Effector memory CD8-positive, alpha-beta T cell (primary cell): ENCODE measurements at regions not wholly inside any gene's neighbourhood (a gene's known extent, or its start where the extent isn't known, plus 50 kb on each side); places are given as distances from the start of the nearest gene placed in this dataset.

Experiments
- ATAC-seq: fragments of 150-1000 bp; cut with Tn5 transposase; replicated peaks from 2 replicates; pipeline ENCODE4 v1.10.0; 2021; ENCODE audit warnings: mild to moderate bottlenecking, moderate library complexity
- DNase-seq, 3 experiments: peaks; one replicate each; pipeline ENCODE4 v3.0.0; 2021
- H3K27ac Mint-ChIP-seq, 2 donors: one replicate each; pipeline ENCODE4 v1.8.0; 2022; ENCODE audit warnings: mild to moderate bottlenecking in 2 of 2, mixed read lengths in 2 of 2, moderate library complexity in 2 of 2
- H3K27me3 Mint-ChIP-seq, 2 donors: one replicate each; pipeline ENCODE4 v1.8.0; 2022; ENCODE audit warnings: mixed read lengths in 2 of 2
- H3K36me3 Mint-ChIP-seq: one replicate; pipeline ENCODE4 v1.8.0; 2022; ENCODE audit warnings: mild to moderate bottlenecking, moderate library complexity, mixed read lengths; ENCODE audit not compliant: insufficient read depth
- H3K4me1 Mint-ChIP-seq, 2 donors: one replicate each; pipeline ENCODE4 v1.8.0; 2022; ENCODE audit warnings: low read depth in 2 of 2, mixed read lengths in 2 of 2
- H3K4me3 Mint-ChIP-seq, 2 donors: one replicate each; pipeline ENCODE4 v1.8.0; 2022; ENCODE audit warnings: mild to moderate bottlenecking in 2 of 2, mixed read lengths in 2 of 2, moderate library complexity in 2 of 2
- H3K9me3 Mint-ChIP-seq, 2 donors: one replicate each; pipeline ENCODE4 v1.8.0; 2022; ENCODE audit warnings: mixed read lengths in 2 of 2

DNA sequence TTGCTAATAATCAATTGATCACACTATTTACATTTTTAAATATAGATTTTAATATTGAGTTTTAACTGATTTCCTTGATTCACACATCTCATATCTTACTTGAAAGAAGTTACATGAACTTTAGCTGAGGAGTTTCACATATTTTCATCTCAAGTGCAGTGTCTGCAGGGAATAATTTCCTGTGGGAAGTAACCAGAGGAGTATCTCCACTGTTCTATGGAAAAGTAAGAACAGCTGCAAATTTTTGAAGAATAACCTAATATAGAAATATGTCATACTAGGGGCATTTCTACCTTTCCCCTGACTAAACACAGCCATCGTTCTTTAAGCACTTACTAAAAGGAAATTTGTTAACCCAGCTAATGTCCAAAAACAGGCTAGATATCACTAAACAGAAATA, 546.4 kb downstream of the EFNA5 start:
- no peaks in the 10 kb centered on the region for H3K36me3 Mint-ChIP-seq
- H3K4me1 Mint-ChIP-seq, result no peaks in the 10 kb centered on the region
- peaks cover 0 to 6% of the 10 kb centered on the region in 2 donors for H3K27me3 Mint-ChIP-seq
- no peak for DNase-seq
- no peak overlapping the region for H3K27ac Mint-ChIP-seq
- no peaks in the 10 kb centered on the region for H3K9me3 Mint-ChIP-seq
- no peak for ATAC-seq
- no peak overlapping the region for H3K4me3 Mint-ChIP-seq

DNA sequence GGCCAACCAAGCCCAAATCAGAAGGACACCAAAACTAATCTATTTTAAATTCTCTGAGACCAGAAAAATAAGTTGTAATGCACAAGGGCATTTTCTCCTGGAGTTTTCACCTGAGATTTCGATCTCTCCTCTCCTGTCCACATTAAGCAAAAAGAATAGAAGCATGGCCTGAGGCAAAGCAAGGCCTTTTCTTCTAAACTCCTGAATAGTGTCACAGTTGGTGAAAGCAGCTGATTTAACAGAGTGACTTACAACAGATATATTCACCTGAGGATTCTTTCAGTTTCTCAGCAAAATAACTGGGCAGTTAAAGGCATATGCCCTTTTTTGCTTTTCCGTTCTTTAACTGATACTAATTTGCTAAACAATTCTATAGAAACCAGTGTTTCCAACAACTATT, 547.7 kb downstream of the EFNA5 start:
- Mint-ChIP-seq H3K4me3 (no peak overlapping the region), H3K9me3 (no peaks in the 10 kb centered on the region), H3K4me1 (no peaks in the 10 kb centered on the region), H3K27ac (no peak overlapping the region), H3K36me3 (no peaks in the 10 kb centered on the region), H3K27me3 (peaks cover 0 to 6% of the 10 kb centered on the region in 2 donors)
- DNase-seq, result no peak
- no peak for ATAC-seq

DNA sequence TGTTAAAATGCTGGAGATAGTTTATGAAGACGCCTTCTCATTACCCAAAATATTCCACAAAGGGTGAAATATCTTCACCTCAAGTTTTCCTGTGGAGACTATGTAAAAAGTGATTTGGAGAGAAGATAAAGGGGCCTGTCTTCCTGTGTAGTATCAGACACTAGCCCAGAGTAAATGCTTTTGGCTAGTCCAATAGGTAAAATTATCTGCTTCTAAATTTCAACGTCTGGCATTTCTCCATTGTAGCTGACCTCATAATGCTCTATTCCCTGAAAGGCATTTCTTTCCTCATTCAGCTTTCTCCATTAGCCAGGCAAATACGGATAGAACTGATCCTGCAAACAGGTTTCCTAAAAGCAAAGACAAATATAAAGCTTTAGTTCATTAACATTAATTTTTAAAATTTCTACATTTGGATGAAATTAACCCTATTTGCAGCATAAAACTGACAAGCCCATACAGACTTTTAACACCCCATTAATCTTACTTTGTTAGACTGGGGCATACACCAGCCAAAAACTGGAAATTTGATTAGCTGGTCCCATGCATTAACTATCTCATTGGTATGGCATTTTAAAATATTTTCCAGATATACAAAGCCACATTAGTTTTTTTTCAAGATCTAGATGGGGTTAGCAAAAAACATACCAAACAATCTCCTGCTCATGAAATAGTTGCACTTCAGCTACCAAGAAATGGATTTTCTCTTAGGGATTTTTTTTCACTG, 548.8 kb downstream of the EFNA5 start:
- Mint-ChIP-seq H3K4me1 (no peaks in the 10 kb centered on the region), H3K27me3 (peaks cover 0 to 6% of the 10 kb centered on the region in 2 donors), H3K36me3 (no peaks in the 10 kb centered on the region), H3K9me3 (no peaks in the 10 kb centered on the region), H3K4me3 (no peak overlapping the region), H3K27ac (no peak overlapping the region)
- ATAC-seq (no peak), DNase-seq (no peak)

DNA sequence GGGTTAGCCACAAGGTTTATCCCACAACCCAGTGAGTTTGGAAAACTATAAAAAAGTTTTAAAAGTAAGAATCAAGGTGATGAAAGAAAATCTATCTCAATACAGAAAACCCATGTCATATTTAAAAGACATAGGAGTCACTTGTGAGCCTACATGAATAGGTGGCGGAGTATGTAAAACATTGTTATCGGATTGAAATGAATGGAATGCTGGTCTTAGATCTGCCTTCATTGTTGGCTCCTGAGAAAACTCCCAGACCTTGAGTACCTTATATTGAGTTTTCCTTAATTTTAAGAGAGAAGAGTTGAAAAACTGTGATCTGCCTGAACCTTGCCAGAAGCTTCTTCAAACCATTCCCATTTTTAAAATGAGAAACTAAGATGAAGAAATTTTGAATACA, 551.1 kb downstream of the EFNA5 start:
- Mint-ChIP-seq H3K36me3 (no peaks in the 10 kb centered on the region), H3K4me3 (no peak overlapping the region), H3K4me1 (no peaks in the 10 kb centered on the region), H3K9me3 (no peaks in the 10 kb centered on the region), H3K27me3 (peaks cover 0 to 16% of the 10 kb centered on the region in 2 donors), H3K27ac (no peak overlapping the region)
- ATAC-seq (no peak), DNase-seq (no peak)

DNA sequence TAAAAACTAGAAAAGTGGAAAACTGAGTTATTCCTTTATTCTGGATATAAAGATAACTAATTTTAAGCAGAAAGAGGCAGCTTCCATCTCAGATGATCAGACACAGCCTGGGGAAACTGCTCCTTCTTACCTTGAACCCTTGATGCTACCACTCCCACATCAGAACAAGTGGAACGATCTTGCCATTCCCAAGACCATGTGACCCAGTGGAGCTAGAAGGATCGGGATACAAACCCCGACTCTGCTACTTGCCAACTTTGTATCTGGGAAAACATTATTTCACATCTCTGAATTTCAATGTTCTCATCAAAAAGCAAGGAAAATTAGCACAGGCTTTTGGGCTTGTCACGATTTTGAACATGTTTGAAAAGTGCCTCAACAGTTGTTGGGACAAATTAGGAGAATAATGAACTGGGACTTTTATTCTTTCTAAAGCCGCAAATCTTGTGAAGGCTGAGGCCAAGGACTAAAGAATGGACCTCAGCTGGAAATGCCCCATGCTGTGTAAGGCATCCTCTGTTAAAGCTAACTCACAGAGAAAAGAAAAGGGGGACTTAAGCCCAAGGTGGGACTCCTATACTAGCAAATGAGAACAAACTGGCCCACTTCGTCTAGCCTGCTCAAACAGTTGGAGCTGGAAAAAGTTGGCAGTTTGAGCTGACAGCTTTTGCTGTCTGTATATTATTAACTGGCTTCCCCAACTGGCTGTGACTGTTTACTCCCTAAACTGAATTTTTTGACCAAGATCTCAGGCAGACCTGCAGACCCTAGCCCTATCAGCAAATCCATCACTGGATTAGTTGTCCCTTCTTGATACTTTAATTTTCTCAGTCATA, 552.3 kb downstream of the EFNA5 start:
- Mint-ChIP-seq H3K4me1 (no peaks in the 10 kb centered on the region), H3K9me3 (no peaks in the 10 kb centered on the region), H3K4me3 (no peak overlapping the region), H3K36me3 (no peaks in the 10 kb centered on the region), H3K27me3 (peaks cover 0 to 18% of the 10 kb centered on the region in 2 donors), H3K27ac (no peak overlapping the region)
- ATAC-seq (no peak), DNase-seq (no peak)

DNA sequence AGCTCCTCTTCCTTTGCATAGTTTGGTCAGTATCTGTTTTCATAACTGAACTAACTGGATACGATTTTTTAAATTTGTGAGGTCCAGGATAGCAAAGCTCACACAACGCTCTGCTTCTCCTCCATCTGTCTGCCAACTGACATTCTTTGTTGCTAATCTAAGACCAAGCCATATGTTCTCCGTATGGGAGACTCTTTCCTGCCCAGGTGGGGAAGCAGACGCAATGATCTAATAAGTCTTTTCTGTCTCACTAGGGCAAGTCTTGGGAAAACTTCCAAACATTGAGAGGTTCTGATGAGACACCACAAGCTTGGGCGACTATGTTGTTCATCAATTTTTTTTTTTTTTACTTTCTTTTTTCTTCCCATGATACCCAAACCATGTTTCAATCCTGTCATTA, 558.5 kb downstream of the EFNA5 start:
- ATAC-seq (no peak), DNase-seq (no peak)
- peaks cover 0 to 45% of the 10 kb centered on the region in 2 donors for H3K27me3 Mint-ChIP-seq
- H3K36me3 Mint-ChIP-seq, result no peaks in the 10 kb centered on the region
- H3K4me3 Mint-ChIP-seq, result no peak overlapping the region
- peaks cover 4 to 7% of the 10 kb centered on the region in 2 donors for H3K9me3 Mint-ChIP-seq
- no peaks in the 10 kb centered on the region for H3K4me1 Mint-ChIP-seq
- H3K27ac Mint-ChIP-seq, result no peak overlapping the region

DNA sequence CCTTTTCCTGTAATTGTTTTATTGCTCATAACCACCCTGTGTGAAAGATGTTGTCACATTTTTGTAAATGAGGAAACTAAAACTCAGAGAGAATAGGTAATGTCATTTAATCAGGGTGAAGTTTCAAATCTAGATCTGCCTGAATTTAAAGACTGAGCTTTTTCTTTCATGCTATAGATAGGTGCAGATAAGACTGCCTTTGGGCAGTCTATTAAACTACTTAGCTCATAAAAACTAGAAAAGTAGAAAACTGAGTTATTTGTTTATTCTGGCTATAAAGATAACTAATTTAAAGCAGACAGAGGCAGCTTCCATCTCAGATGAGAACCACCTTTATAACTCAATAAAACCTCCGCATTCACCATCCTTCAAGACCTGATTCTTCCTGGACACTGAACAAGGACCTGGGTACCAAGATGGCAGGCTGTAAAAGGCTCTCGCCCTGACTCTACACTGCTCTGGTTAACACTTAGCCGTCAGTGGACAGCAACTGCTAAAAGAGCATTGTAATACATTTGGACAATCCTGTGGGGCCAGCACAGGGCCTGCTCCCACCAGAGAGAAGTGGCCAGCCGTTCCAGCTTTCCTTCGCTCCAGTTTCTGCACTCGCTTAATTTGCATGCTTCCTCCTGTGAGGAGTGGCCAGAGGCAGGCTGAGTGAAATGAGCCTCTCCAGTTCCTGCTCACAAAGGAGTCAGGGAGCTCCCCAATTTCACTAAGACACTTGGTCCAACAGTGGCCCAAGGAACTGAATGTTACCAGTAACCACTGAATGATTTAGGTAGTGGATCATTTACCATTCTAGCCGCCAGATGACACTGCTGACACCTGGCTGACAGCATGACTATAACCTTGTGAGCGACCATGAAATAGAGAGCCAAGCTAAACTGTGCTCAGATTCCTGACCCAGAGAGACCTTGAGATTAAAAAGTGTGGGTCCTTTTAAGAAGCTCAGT, 566.4 kb downstream of the EFNA5 start:
- H3K9me3 Mint-ChIP-seq, result no peaks in the 10 kb centered on the region
- H3K27ac Mint-ChIP-seq, result no peak overlapping the region
- ATAC-seq (no peak), DNase-seq (no peak)
- no peaks in the 10 kb centered on the region for H3K4me1 Mint-ChIP-seq
- no peaks in the 10 kb centered on the region for H3K36me3 Mint-ChIP-seq
- H3K27me3 Mint-ChIP-seq, result peaks cover 10 to 13% of the 10 kb centered on the region in 2 donors
- H3K4me3 Mint-ChIP-seq, result no peak overlapping the region

DNA sequence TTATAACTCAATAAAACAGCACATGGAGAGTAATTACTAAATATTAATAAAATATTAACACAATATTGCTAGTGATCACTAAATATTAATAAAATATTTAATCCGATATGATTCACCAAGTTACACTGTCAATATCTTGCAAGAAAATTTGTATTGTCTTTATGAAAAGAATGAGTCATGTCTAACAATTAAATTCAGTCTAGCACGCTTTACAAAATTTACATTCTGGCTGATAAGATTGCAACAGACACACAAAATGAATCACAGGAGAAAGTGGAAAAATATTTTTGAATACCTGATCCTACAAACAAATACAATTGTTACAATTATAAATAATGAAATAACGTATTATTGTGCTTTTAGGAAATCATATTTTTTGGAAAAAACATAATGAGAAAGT, 567.2 kb downstream of the EFNA5 start:
- H3K9me3 Mint-ChIP-seq, result no peaks in the 10 kb centered on the region
- H3K36me3 Mint-ChIP-seq, result no peaks in the 10 kb centered on the region
- no peak for ATAC-seq
- no peaks in the 10 kb centered on the region for H3K4me1 Mint-ChIP-seq
- DNase-seq, result no peak
- no peak overlapping the region for H3K27ac Mint-ChIP-seq
- H3K4me3 Mint-ChIP-seq, result no peak overlapping the region
- H3K27me3 Mint-ChIP-seq, result peaks cover 13 to 18% of the 10 kb centered on the region in 2 donors

DNA sequence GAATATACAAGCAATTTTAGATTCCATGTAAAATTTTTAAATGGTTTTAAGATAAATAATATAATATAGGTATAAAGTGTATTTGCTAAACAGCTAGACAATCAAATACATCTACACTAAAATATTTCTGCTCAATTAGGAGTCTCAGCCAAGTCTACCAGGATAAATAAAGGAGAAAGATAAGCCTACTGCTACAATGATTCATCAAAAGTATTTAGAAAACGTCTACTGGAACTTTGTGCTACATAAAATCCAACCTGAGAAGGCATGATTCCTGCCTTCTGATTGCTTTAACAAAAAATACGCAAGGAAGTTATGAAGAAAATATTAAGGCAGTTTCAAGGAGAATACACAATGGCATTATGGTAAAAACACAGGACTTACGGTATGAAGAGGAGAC, 570.6 kb downstream of the EFNA5 start:
- no peak for ATAC-seq
- no peak for DNase-seq
- H3K4me1 Mint-ChIP-seq, result no peaks in the 10 kb centered on the region
- H3K27me3 Mint-ChIP-seq, result peaks cover 13 to 21% of the 10 kb centered on the region in 2 donors
- H3K4me3 Mint-ChIP-seq, result no peak overlapping the region
- H3K9me3 Mint-ChIP-seq, result no peaks in the 10 kb centered on the region
- H3K36me3 Mint-ChIP-seq, result no peaks in the 10 kb centered on the region
- H3K27ac Mint-ChIP-seq, result no peak overlapping the region

DNA sequence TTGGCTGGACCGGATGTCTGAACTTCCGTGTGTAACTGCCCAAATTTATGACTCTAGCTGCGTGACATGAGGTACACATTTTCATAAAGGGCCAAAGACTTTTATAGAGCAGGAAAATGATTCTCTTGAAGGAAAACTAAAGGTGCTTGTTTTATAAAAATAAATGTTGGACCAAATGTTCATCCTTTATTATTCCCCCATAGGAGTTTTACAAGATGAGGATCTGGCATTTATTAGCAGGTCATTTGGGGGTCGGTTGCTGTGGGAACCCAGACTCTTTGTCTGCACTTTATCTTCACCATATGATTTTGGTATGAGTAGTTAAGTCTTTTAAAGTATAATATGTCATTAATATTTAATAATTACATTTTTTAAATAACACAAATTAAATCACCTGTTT, 571.2 kb downstream of the EFNA5 start:
- Mint-ChIP-seq H3K4me1 (no peaks in the 10 kb centered on the region), H3K4me3 (no peak overlapping the region), H3K27me3 (peaks cover 13 to 21% of the 10 kb centered on the region in 2 donors), H3K9me3 (no peaks in the 10 kb centered on the region), H3K27ac (no peak overlapping the region), H3K36me3 (no peaks in the 10 kb centered on the region)
- ATAC-seq, result no peak
- no peak for DNase-seq

DNA sequence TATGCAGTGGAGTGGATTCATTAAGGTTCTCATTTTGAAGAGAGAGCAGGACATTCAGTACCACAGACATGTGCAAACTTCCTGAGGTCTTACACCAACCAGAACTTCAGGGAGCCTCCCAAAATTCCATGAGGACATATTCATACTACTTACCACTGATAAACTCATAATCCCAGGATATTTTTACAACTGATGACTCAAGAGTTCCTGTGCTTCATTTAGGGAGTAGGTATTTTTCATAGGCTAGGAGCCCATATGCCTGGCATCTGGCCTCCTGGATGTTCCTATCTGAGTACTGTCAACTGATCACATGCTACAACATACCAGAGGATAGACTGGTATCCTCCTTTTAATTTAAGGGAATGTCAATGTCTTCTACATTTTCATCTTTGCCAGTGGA, 578.0 kb downstream of the EFNA5 start:
- Mint-ChIP-seq H3K4me3 (no peak overlapping the region), H3K4me1 (no peaks in the 10 kb centered on the region), H3K27me3 (no peaks in the 10 kb centered on the region), H3K9me3 (no peaks in the 10 kb centered on the region), H3K27ac (no peak overlapping the region), H3K36me3 (no peaks in the 10 kb centered on the region)
- DNase-seq, result no peak
- ATAC-seq, result no peak

DNA sequence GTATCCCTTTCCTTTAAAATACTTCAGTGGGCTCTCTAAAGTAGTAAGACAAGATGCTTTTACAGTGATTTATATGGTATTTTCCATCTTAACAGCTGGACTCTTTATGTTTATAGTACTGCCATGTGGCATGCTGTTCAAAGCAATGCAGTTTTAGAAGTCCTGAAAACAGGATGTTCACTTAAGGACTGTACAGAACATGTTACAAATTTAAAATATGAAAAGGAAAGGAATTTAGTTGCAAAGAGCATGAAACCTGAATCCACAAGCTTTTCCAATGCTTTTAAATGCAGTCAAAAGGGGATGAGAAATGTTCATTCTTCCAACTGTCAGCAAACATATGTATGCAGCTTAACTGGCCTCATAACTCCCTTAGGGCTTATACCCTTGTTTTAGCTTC, 580.2 kb downstream of the EFNA5 start:
- Mint-ChIP-seq H3K9me3 (no peaks in the 10 kb centered on the region), H3K27ac (no peak overlapping the region), H3K27me3 (peaks cover 0 to 5% of the 10 kb centered on the region in 2 donors), H3K4me1 (no peaks in the 10 kb centered on the region), H3K36me3 (no peaks in the 10 kb centered on the region), H3K4me3 (no peak overlapping the region)
- DNase-seq (no peak), ATAC-seq (no peak)

DNA sequence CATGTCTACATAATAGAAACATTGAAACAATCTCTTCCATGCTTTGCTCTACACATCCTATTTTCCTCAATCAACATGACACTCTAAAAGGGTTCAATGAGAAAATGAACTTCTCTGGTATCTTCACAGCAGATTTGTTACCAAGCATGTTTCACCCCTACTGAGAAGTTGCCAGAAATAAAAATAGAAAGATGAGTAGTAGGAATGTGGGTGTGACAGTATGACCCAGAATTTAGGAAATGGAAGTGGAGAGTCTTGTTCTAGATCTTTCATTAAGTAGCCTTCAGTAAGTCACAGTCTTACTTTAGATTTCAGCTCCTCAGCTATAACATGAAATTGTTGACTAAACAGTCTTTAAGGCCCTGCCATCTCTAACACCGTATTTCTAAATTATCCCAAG, 581.8 kb downstream of the EFNA5 start:
- no peak overlapping the region for H3K27ac Mint-ChIP-seq

More for the DNA sequence above, 581.8 kb downstream of the EFNA5 start:
- no peaks in the 10 kb centered on the region for H3K9me3 Mint-ChIP-seq
- H3K4me1 Mint-ChIP-seq, result no peaks in the 10 kb centered on the region
- no peak for DNase-seq
- no peaks in the 10 kb centered on the region for H3K36me3 Mint-ChIP-seq
- peaks cover 0 to 9% of the 10 kb centered on the region in 2 donors for H3K27me3 Mint-ChIP-seq
- no peak for ATAC-seq
- no peak overlapping the region for H3K4me3 Mint-ChIP-seq
